ENCODE measurements at regions not wholly inside any gene's neighbourhood (a gene's known extent, or its start where the extent isn't known, plus 50 kb on each side); places are given as distances from the start of the nearest gene placed in this dataset.

DNA sequence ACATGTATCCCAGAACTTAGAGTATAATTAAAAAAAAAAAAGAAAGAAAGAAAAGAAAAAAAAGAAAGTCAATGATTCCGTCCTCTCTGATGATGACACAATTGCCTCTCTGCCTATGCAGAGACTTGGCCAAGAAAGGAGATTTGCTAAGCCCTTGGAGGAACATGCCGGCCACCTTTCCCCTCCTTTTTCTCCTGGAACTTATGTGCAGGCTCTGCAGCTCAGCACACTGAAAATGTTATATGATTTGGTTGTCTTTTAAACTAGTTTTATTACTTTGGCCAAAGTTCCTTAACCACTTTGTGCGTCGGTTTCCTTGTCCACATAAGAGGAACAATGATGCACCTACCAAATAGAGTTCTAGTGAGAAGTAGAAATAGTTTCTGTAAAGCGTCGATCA is 111.4 kb upstream of the ZNF644 start (continued):
- TF ChIP-seq, protein P1, sequence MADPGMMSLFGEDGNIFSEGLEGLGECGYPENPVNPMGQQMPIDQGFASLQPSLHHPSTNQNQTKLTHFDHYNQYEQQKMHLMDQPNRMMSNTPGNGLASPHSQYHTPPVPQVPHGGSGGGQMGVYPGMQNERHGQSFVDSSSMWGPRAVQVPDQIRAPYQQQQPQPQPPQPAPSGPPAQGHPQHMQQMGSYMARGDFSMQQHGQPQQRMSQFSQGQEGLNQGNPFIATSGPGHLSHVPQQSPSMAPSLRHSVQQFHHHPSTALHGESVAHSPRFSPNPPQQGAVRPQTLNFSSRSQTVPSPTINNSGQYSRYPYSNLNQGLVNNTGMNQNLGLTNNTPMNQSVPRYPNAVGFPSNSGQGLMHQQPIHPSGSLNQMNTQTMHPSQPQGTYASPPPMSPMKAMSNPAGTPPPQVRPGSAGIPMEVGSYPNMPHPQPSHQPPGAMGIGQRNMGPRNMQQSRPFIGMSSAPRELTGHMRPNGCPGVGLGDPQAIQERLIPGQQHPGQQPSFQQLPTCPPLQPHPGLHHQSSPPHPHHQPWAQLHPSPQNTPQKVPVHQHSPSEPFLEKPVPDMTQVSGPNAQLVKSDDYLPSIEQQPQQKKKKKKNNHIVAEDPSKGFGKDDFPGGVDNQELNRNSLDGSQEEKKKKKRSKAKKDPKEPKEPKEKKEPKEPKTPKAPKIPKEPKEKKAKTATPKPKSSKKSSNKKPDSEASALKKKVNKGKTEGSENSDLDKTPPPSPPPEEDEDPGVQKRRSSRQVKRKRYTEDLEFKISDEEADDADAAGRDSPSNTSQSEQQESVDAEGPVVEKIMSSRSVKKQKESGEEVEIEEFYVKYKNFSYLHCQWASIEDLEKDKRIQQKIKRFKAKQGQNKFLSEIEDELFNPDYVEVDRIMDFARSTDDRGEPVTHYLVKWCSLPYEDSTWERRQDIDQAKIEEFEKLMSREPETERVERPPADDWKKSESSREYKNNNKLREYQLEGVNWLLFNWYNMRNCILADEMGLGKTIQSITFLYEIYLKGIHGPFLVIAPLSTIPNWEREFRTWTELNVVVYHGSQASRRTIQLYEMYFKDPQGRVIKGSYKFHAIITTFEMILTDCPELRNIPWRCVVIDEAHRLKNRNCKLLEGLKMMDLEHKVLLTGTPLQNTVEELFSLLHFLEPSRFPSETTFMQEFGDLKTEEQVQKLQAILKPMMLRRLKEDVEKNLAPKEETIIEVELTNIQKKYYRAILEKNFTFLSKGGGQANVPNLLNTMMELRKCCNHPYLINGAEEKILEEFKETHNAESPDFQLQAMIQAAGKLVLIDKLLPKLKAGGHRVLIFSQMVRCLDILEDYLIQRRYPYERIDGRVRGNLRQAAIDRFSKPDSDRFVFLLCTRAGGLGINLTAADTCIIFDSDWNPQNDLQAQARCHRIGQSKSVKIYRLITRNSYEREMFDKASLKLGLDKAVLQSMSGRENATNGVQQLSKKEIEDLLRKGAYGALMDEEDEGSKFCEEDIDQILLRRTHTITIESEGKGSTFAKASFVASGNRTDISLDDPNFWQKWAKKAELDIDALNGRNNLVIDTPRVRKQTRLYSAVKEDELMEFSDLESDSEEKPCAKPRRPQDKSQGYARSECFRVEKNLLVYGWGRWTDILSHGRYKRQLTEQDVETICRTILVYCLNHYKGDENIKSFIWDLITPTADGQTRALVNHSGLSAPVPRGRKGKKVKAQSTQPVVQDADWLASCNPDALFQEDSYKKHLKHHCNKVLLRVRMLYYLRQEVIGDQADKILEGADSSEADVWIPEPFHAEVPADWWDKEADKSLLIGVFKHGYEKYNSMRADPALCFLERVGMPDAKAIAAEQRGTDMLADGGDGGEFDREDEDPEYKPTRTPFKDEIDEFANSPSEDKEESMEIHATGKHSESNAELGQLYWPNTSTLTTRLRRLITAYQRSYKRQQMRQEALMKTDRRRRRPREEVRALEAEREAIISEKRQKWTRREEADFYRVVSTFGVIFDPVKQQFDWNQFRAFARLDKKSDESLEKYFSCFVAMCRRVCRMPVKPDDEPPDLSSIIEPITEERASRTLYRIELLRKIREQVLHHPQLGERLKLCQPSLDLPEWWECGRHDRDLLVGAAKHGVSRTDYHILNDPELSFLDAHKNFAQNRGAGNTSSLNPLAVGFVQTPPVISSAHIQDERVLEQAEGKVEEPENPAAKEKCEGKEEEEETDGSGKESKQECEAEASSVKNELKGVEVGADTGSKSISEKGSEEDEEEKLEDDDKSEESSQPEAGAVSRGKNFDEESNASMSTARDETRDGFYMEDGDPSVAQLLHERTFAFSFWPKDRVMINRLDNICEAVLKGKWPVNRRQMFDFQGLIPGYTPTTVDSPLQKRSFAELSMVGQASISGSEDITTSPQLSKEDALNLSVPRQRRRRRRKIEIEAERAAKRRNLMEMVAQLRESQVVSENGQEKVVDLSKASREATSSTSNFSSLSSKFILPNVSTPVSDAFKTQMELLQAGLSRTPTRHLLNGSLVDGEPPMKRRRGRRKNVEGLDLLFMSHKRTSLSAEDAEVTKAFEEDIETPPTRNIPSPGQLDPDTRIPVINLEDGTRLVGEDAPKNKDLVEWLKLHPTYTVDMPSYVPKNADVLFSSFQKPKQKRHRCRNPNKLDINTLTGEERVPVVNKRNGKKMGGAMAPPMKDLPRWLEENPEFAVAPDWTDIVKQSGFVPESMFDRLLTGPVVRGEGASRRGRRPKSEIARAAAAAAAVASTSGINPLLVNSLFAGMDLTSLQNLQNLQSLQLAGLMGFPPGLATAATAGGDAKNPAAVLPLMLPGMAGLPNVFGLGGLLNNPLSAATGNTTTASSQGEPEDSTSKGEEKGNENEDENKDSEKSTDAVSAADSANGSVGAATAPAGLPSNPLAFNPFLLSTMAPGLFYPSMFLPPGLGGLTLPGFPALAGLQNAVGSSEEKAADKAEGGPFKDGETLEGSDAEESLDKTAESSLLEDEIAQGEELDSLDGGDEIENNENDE (IDR thresholded peaks at IDR 0.05; ENCODE audit: insufficient replicate concordance, low read length), result no peak
- TF ChIP-seq PHF8 (conservative IDR thresholded peaks at IDR 0.05; ENCODE audit: low read depth, low read length) (no peak), ASH2L (IDR thresholded peaks at IDR 0.05; ENCODE audit: low read length) (no peak), CBX8 (IDR thresholded peaks at IDR 0.05; ENCODE audit: borderline replicate concordance, low read depth, low read length) (no peak), SIRT6 (IDR thresholded peaks at IDR 0.05; ENCODE audit: low read length) (no peak)

All from H1 (cell line).